GM12892 (cell line): ENCODE measurements at regions not wholly inside any gene's neighbourhood (a gene's known extent, or its start where the extent isn't known, plus 50 kb on each side); places are given as distances from the start of the nearest gene placed in this dataset.

ENCODE experiments used
- POLR2A ChIP-seq: IDR thresholded peaks from 2 replicates; pipeline ENCODE4 v1.6.1; 2011; ENCODE audit warnings: low read depth, low read length, control low read depth
- POLR2AphosphoS5 ChIP-seq: IDR thresholded peaks from 2 replicates; pipeline ENCODE4 v1.6.1; 2011; ENCODE audit warnings: low read depth, low read length, control low read depth

GRCh38 chr7:10723832-10724231, 249.8 kb upstream of the PHF14 start:
- TF ChIP-seq POLR2A (no peak), POLR2AphosphoS5 (no peak)
